Endodermal cell (in vitro differentiated cells): ENCODE measurements at regions not wholly inside any gene's neighbourhood (a gene's known extent, or its start where the extent isn't known, plus 50 kb on each side); places are given as distances from the start of the nearest gene placed in this dataset.
A peak's percentile ranks its signal among the peaks of the same experiment; 100 is the strongest.

ENCODE experiments used
- DNase-seq: peaks from one replicate; pipeline ENCODE4 v3.0.0-alpha.2; 2017
- H3K27ac ChIP-seq: 2 replicates; pipeline ENCODE4 v1.5.1; 2013; ENCODE audit warnings: mild to moderate bottlenecking, low read depth, low read length, moderate library complexity
- H3K27me3 ChIP-seq: 2 replicates; pipeline ENCODE4 v1.6.1; 2013; ENCODE audit warnings: mild to moderate bottlenecking, low read length, moderate library complexity; ENCODE audit not compliant: insufficient read depth, control insufficient read depth, poor library complexity, severe bottlenecking
- H3K36me3 ChIP-seq: 2 replicates; pipeline ENCODE4 v1.7.0; 2013; ENCODE audit warnings: mild to moderate bottlenecking, low read length, moderate library complexity; ENCODE audit not compliant: control insufficient read depth, insufficient read depth
- H3K4me1 ChIP-seq: one replicate; pipeline ENCODE4 v1.7.0; 2013; ENCODE audit warnings: low read length; ENCODE audit not compliant: control insufficient read depth, insufficient read depth
- H3K4me3 ChIP-seq: 2 replicates; pipeline ENCODE4 v1.5.1; 2013; ENCODE audit warnings: mild to moderate bottlenecking, low read length, moderate library complexity
- H3K9ac ChIP-seq: 2 replicates; pipeline ENCODE4 v1.6.1; 2013; ENCODE audit warnings: mild to moderate bottlenecking, low read length, moderate library complexity; ENCODE audit not compliant: poor library complexity, severe bottlenecking; ENCODE audit errors: extremely low read depth
- H3K9me3 ChIP-seq: 2 replicates; pipeline ENCODE4 v1.6.1; 2013; ENCODE audit warnings: mild to moderate bottlenecking, low read length, moderate library complexity; ENCODE audit not compliant: control insufficient read depth
- H3K27ac Mint-ChIP-seq: 2 replicates; pipeline ENCODE4 v1.8.0; 2020; ENCODE audit warnings: mixed read lengths
- H3K27me3 Mint-ChIP-seq: 2 replicates; pipeline ENCODE4 v1.8.0; 2021; ENCODE audit warnings: mild to moderate bottlenecking, mixed read lengths; ENCODE audit not compliant: insufficient read depth
- H3K36me3 Mint-ChIP-seq: 2 replicates; pipeline ENCODE4 v1.8.0; 2020; ENCODE audit warnings: low read depth, mixed read lengths
- H3K4me1 Mint-ChIP-seq: 2 replicates; pipeline ENCODE4 v1.8.0; 2020; ENCODE audit warnings: mixed read lengths
- H3K4me3 Mint-ChIP-seq: 2 replicates; pipeline ENCODE4 v1.8.0; 2020; ENCODE audit warnings: mild to moderate bottlenecking, moderate library complexity, mixed read lengths
- H3K9me3 Mint-ChIP-seq: 2 replicates; pipeline ENCODE4 v1.8.0; 2020; ENCODE audit warnings: mild to moderate bottlenecking, mixed read lengths
- CTCF ChIP-seq: fragments of 200-600 bp; sonication (generic); conservative IDR thresholded peaks from 2 replicates; pipeline ENCODE4 v1.5.0; 2021; ENCODE audit warnings: antibody characterized with exemption, mild to moderate bottlenecking
- WGBS, 2 experiments: methylation state at CpG; one replicate each; pipeline versions ENCODE4 v1.1.5 to v1.1.7; 2013; ENCODE audit warnings: missing lambda C conversion rate in 2 of 2, mixed read lengths in 1 of 2; ENCODE audit not compliant: insufficient coverage in 1 of 2, insufficient read length in 1 of 2; 5-methylcytosine and 5-hydroxymethylcytosine counted together

GRCh38 chr19:31402529-31403316 lies 53.5 kb upstream of the TSHZ3 start:
- 76 to 78% methylated on average over 5 to 7 of the region's 7 CpGs for WGBS, 2 experiments
- Histone ChIP-seq H3K4me1 (no peaks in the 10 kb centered on the region), H3K4me3 (no peak overlapping the region), H3K36me3 (no peaks in the 10 kb centered on the region), H3K27ac (no peak overlapping the region), H3K9ac (no peak overlapping the region), H3K27me3 (no peaks in the 10 kb centered on the region), H3K9me3 (no peaks in the 10 kb centered on the region)
- peaks cover 5% of the 10 kb centered on the region for H3K27me3 Mint-ChIP-seq
- TF ChIP-seq CTCF = no peak
- no peaks in the 10 kb centered on the region for H3K36me3 Mint-ChIP-seq
- DNase-seq = no peak
- no peaks in the 10 kb centered on the region for H3K9me3 Mint-ChIP-seq
- no peaks in the 10 kb centered on the region for H3K4me1 Mint-ChIP-seq
- no peak overlapping the region for H3K27ac Mint-ChIP-seq
- H3K4me3 Mint-ChIP-seq = no peak overlapping the region

GRCh38 chr19:31406106-31406505 lies 56.9 kb upstream of the TSHZ3 start:
- H3K27me3 ChIP-seq = no peaks in the 10 kb centered on the region
- Mint-ChIP-seq H3K9me3 (no peaks in the 10 kb centered on the region), H3K4me3 (no peak overlapping the region), H3K36me3 (no peaks in the 10 kb centered on the region), H3K27me3 (no peaks in the 10 kb centered on the region), H3K4me1 (peaks cover 6% of the 10 kb centered on the region), H3K27ac (no peak overlapping the region)
- no peaks in the 10 kb centered on the region for H3K4me1 ChIP-seq
- no peak for DNase-seq
- H3K27ac ChIP-seq = no peak overlapping the region
- H3K9me3 ChIP-seq = no peaks in the 10 kb centered on the region
- no peaks in the 10 kb centered on the region for H3K36me3 ChIP-seq
- 92 to 93% methylated on average over 4 of the region's 4 CpGs for WGBS, 2 experiments
- no peak overlapping the region for H3K9ac ChIP-seq
- no peak overlapping the region for H3K4me3 ChIP-seq
- TF ChIP-seq CTCF = no peak

GRCh38 chr19:31408460-31409124 lies 59.4 kb upstream of the TSHZ3 start:
- no peak for TF ChIP-seq CTCF

More at GRCh38 chr19:31408460-31409124, 59.4 kb upstream of the TSHZ3 start:
- Histone ChIP-seq H3K4me3 (no peak overlapping the region), H3K9ac (no peak overlapping the region), H3K9me3 (no peaks in the 10 kb centered on the region), H3K27me3 (no peaks in the 10 kb centered on the region), H3K36me3 (no peaks in the 10 kb centered on the region), H3K27ac (peak overlapping the region; percentile 42), H3K4me1 (no peaks in the 10 kb centered on the region)
- no peak for DNase-seq
- no peaks in the 10 kb centered on the region for H3K9me3 Mint-ChIP-seq
- WGBS, 2 experiments = 93 to 100% methylated on average over 1 to 3 of the region's 3 CpGs
- no peak overlapping the region for H3K4me3 Mint-ChIP-seq
- peaks cover 6% of the 10 kb centered on the region for H3K4me1 Mint-ChIP-seq
- peaks cover 2% of the 10 kb centered on the region for H3K27me3 Mint-ChIP-seq
- H3K36me3 Mint-ChIP-seq = no peaks in the 10 kb centered on the region
- peak overlapping the region; percentile 23 for H3K27ac Mint-ChIP-seq
